Activated CD4-positive, CD25-positive, alpha-beta regulatory T cell treated with anti-CD3 and anti-CD28 coated beads, Interleukin-2, amount 50 U/mL, for 16 hours (primary cell): ENCODE measurements at regions not wholly inside any gene's neighbourhood (a gene's known extent, or its start where the extent isn't known, plus 50 kb on each side); places are given as distances from the start of the nearest gene placed in this dataset.
"Not testable (repeated sequence)": the region's sequence is repeated elsewhere in the genome, so short reads cannot be mapped to it uniquely, and the experiment has no call there.

Source experiments
- DNase-seq: peaks from one replicate; pipeline ENCODE4 v3.0.0-alpha.2; 2020; ENCODE audit warnings: low read depth, low spot score

- DNase-seq: no peak
Observed at GRCh38 chrX:124234348-124234747, 98.1 kb upstream of the TEX13D start.

DNA sequence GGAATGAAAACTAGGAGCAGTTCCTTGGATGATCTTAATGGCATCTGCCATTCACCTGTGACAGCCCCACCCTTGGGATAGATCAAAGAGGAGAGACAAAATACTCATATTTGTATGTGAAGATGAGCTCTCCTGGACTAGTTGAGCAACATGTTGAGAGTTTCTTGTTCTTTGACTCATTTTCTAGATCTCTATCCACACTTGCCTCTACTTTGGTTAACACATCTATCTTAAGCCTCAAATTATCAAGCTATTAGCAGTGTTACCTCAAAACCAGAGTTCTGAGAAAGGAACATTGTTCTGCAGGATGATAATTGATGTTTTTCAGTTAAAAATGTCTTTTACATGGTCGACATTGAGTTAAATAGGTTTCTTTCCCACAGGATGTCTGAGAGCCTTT, 94.2 kb upstream of the TEX13D start:
- DNase-seq: no peak

DNA sequence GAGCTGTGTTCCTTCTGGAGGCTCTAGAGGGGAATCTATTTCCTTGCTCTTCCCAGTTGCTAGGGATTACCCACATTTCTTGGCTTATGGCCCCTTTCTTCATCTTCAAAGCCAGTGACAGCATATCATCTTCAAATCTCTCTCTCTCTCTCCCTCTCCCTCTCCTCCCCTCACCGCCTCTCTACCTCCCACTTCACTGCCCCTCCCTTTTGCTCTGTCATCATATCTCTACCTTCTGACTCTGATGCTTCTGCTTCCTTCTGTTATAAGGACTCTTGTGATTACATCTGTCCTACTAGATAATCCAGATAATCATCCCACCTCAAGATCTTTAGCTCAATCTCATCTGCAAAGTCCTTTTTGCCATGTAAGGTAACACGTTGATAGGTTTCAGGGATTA, 93.1 kb upstream of the TEX13D start:
- no peak for DNase-seq

DNA sequence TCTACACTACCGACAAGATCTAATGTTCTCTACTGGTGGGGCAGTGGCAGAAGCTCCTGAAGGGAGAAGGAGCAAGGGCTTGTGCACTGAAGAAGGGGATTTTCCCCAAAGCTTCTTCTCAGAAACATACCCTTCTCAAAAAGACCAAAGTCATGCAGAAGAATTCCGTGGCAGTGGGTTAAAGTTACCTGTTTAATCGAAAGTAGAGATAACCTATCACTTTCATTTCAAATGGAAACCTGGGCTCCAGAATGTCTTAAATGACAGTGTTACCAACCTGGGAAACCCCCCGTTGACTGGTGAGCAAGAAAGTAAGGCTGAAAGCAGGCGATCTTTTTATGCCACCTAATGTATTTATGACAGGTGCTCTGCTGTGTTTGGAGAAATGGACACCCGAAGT, 92.5 kb upstream of the TEX13D start:
- peak; percentile 10 for DNase-seq

DNA sequence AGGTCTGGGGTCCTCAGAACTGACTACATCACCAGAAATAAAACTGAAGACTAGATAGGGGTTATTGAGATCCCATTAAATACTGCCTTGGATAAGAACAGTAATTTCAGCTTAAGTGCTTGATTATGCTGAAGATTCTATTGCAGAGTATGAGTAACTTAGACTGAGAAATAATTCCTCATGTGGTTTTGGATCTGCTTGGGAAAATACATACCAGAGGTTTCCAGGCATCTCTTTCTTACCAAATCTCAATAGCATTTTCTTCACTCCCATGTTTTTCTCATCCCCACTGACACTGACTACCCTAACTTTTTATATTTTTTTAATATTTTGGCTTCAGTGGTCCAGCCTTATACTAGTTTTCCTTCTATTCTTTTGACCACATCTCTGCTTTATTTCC, 92.0 kb upstream of the TEX13D start:
- no peak for DNase-seq

GRCh38 chrX:124242131-124242530, 90.3 kb upstream of the TEX13D start:
- DNase-seq: no peak

- no peak for DNase-seq
Observed at GRCh38 chrX:124249345-124249744, 83.1 kb upstream of the TEX13D start.

- DNase-seq: no peak
Observed at GRCh38 chrX:124250835-124251437, 81.5 kb upstream of the TEX13D start.

- DNase-seq: no peak
Observed at GRCh38 chrX:124254611-124255010, 77.8 kb upstream of the TEX13D start.

- DNase-seq: no peak
Observed at GRCh38 chrX:124256216-124256615, 76.2 kb upstream of the TEX13D start.

- DNase-seq: no peak
Observed at GRCh38 chrX:124256629-124257380, 75.7 kb upstream of the TEX13D start.

DNA sequence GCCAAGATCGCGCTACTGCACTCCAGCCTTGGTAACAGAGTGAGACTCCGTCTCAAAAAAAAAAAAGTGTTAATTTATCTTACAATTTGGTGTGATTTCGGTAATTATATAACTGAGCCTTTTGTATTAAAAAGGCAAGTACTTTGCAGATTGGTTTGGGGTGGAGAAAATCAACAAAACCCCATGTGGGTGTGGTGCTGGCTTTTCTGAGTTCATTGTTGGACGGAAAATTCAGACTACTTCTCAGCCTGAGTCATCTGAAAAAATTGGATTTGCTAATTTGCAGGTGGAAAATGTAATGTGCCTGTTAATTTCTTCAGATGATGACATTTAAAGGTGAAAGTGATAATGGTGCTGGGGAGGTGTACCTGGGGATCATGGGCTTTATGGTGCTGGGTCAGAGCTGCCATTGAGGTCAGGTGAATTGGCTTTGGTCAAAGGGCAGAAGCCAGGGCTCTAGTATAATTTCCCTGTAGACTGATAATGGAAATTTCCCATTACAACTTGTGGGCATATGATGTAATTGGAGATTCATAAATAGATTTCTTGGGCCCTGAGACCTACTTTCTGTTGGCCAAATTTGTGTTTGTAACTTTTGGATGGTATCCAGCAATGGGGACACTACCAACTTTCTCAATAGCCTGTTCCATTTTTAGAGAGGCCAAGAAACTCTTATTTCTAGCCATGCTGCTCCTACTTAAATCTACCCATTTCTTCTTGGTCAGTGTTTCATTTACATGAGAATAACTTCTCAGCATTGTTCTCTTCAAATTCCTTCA, 74.3 kb upstream of the TEX13D start:
- DNase-seq: no peak

DNA sequence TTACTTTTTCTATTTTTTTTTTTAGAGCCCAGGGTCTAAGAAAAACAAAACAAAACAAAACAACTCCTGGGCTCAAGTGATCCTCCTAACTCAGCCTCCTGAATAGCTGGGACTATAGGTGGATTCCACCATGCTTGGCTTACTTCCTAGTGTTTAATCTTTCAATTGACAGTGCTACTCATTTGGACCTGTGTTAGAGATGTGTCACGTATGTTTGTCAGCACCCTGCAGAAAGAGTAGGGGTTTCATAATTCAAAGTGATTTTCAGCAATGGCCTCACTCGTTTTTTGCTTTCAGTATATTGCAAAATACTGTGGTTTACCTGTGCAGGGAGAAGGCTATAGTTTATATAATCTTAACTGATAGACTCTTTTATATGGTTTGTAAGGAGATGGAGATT, 71.6 kb upstream of the TEX13D start:
- no peak for DNase-seq

DNA sequence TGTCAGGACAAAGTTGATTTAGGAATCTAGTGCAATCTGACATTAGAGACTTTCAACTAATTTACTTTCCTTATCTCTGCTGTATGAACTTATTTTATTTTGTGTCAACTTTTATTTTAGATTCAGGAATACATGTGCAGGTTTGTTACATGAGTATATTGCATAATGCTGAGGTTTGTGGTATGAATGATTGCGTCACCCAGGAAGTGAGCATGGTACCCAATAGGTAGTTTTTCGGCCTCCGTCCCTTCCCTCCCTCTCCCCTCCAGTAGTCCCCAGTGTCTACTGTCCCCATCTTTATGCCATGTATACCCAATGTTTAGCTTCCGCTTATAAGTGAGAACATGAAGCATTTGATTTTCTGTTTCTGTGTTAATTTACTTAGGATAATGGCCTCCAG, 68.7 kb upstream of the TEX13D start:
- no peak for DNase-seq

- no peak for DNase-seq
Observed at GRCh38 chrX:124268099-124268498, 64.4 kb upstream of the TEX13D start.

DNA sequence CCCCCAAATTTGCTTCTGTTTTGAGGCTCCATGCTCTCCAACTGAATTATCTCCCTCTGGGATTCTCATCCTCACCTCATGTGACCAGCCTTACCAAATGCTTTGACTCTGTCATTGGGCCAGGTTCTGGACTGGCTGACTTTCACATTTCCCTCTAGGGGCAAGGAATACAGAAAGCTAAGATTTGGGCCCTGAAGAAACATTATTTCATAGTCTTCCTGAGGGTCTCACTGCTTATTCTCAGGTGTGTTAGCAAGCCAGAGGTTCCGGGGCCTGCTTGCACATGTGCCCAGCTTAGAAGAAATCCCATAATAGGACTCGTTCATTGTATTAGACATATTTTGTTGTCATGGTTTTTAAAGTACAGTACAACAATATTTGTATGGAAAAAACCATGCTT, 62.6 kb upstream of the TEX13D start:
- DNase-seq: no peak

- DNase-seq: not testable (repeated sequence)
Observed at GRCh38 chrX:124271599-124271998, 60.9 kb upstream of the TEX13D start.

DNA sequence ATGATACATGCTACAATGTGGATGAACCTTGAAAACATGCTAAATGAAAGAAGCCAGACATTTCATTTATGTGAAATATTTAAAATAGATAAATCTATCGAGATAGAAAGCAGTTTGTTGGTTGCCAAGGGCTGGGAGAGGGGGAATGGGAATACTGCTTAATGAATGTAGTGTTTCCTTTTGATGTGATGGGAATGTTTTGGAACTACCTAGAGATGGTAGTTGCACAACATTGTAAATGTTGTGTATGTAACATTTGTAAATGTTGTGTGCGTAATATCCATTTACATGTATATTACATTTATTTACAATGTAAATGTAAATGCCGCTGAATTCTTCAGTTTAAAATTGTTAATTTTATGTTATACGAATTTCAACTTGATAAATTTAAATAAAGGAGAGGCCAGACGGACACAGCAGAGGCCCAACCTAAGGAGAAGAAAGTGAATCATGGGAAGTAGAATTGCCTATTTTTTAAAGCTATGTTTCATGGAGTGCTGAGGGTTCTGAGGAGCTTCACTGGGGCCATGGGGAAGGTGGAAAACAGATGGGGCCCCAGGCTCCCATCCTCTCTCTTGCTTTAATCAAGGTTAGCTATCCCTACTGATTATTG, 60.0 kb upstream of the TEX13D start:
- DNase-seq: no peak

DNA sequence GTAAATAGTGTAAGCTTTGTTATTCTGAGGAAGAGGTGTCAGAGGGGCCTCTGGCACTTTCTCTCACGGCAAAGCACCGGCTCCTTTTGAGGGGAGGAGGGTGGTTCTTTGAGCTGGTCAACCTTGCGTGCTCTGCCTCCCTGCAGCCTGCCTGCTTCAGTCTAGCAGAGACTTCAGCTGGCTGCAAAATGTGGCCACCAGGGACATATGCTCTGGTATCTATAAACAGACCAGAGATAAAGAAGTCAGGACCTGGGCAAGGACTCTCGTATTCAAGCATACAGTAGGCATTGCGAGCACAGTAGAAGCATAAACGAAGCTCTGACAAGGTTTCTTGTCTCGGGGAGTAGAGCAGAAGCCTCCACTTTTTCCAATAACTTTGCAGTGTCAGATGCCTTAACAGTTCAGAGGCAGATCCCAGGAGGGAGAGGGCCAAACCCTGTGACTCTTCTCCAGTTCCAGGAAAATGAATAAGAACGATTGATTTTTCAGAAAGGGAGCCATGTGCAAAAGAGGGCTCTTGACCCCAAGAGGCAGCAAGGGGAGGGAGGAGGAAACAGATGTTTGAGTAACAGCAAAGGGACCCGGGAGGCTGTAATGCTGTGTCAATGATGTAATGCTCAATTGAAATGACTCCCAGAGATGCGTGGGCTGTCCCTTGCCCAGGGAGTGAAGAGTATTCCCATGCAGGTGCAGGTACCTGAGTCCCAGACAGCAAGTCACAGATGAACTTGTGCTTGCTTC, 57.9 kb upstream of the TEX13D start:
- DNase-seq: no peak

- no peak for DNase-seq
Observed at GRCh38 chrX:124275182-124275894, 57.1 kb upstream of the TEX13D start.

DNA sequence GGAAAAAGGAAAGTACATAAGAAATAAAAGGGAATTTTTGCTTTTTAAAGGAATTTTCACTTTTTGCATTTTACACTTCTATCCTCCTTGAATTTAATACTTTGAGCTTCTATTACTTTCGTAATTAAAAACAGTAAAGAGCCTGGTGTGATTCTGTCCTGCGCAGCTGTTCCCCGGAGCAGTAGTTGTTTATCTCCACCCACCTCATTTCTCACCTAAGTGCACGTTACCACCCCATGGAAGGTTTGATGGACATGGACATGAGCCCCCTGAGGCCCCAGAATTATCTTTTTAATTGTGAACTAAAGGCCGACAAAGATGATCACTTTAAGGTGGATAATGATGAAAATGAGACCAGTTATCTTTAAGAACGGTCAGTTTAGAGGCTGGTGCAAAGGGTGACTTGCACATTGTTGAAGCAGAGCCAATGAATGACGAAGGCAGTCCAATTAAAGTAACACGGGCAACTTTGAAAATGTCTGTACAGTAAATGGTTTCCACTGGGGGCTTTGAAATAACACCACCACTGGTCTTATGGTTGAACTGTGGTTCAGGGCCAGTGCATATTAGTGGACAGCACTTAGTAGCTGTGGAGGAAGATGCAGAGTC, 52.1 kb upstream of the TEX13D start:
- no peak for DNase-seq
